CD4-positive, alpha-beta T cell treated with Interleukin-4 for 1 hour (primary cell): ENCODE measurements at regions not wholly inside any gene's neighbourhood (a gene's known extent, or its start where the extent isn't known, plus 50 kb on each side); places are given as distances from the start of the nearest gene placed in this dataset.
"Not testable (repeated sequence)": the region's sequence is repeated elsewhere in the genome, so short reads cannot be mapped to it uniquely, and the experiment has no call there.

ENCODE experiments used
- DNase-seq, 2 donors: peaks; one replicate each; pipeline ENCODE4 v3.0.0-alpha.2; 2020 to 2022

DNA sequence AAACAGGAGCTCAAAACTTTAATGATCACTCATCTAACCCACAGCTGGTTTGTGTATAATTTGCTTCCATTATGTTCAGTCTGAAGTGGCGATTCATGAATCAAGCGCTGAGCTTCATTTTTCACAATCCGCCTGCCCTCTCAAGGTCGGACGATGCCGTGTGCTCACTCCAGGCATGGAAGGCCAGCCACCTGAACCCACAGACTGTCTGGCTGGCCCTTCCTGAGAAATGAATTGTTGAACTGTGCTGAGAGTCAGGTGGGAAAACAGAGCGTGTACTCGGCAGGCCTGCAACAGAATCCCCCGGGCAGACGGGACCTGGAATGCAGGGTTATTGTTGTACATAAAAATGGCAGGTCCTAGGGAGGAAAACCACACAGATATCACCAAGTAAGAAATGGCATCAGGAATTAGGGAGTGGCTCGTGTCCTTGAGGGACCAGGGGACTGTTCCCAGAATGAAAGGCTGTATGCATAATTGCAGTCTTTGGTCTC is 375.7 kb downstream of the IRX2 start:
- DNase-seq, result no peak

DNA sequence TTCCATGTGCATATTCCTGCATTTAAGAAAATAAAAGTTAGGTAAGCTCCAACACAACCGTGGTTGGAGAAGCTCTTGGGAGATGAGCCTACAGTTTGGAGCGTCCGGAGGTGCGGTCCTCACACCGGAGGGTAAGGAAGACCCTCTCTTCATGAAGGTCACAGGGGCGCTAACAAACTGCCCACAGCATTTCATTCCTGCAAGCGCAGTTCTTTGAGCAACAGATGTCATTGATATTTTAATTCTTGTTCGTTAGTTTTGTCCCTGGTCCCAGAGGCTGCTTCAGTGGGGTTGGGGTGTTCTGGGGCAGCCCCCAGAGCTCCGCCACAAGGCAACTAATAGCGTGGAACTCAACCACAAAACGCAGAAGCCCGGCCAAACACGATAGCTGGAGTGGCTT is 376.2 kb downstream of the IRX2 start:
- no peak for DNase-seq

DNA sequence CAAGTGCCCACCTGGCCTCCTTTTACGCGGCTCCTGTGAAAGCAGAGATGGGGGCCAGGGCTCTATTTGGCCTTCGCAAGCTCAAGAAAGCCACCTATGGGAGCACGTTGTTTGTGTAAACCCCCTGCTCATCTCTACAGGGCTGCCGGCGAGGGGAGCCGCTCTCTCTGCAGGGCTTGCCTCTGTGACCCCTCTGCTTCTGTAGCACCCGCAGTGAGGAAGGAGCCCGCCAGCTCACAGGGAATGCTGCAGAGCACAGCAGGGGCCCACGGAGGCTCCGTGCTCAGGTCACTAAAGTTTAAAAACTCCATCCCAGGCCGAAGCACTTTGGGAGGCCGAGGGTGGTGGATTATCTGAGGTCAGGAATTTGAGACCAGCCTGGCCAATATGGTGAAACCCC is 376.8 kb downstream of the IRX2 start:
- DNase-seq, result no peak

DNA sequence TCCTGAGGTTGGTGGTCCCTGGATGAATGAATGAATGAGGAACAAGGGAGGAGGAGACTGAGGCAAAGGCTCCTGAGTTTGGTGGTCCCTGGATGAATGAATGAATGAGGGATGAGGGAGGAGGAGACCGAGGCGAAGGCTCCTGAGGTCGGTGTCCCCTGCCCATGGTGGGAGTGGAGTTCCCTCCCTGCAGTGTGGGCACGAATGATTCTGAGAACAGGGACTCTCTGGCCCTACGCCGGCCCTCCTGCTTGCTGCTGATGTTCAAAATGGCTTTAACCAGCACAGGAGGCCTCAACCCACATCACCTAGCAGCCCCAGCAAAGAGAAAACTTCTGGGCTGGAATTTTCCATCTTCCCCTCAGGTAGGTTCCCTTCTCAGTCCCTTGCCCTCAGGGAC is 377.8 kb downstream of the IRX2 start:
- no peak for DNase-seq

DNA sequence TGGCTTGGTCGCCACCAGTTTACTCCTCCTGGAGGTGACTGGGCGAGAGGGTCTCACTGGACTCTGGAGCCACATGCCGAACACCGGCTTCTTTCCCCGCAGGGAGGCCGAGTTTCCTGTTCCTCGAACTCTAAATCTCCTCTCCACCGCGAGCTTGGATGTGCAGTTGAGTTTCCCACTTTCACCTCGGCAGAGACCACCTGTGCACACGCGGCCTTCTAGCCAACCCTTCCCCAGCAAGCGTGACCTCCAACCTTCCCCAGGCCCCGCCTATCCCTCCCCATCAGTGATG is 380.1 kb downstream of the IRX2 start:
- DNase-seq, result no peak

DNA sequence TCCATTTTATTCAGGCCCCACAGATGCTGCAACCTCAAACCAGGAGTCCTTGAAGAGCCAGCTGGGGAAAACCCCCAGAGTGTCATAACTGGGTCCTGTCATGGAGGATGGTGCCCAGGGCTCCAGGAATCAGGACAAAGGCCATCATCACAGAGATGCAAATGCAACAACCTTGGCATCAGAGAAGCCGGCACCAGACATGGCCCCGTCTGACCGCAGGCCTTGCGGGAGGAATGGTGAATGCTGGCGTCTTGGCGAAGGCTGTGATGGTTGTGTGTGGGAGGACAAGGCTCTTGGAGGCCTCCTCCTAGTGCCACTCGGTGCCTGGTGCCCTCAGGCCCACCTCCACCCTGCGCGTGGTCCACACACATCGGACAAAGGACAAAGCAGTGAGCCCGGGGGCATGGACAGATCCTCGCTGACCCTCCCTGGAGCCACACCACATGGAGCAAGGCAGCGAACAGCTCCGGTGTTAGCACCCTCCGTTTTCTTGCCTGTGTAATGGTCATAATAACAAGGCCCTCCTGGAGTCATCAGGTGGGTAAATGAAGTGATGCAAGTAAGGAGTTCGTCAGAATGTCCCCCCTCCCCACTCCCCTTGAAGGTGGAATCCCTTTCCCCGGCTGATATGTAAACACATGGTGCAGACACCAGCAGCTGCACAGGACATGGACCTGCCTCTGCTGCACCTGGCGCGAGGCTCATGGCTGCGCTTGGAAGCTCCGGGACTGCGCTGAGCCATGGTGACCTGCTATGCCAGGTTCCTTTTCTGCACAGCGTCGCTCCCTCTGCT is 380.7 kb downstream of the IRX2 start:
- DNase-seq, result no peak

DNA sequence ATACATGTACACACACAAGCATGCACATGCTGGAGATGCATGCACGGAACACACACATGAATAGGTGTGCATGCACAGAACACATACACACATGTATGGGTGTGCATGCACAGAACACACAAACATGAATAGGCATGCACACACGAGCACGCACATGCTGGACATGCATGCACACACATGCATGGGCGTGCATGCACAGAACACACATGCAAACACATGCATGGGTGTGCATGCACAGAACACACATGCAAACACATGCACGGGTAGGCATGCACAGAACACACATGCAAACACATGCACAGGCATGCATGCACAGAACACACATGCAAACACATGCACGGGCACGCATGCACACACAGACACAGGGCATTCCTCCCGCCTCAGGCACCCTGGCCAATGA is 382.3 kb downstream of the IRX2 start:
- no peak for DNase-seq

DNA sequence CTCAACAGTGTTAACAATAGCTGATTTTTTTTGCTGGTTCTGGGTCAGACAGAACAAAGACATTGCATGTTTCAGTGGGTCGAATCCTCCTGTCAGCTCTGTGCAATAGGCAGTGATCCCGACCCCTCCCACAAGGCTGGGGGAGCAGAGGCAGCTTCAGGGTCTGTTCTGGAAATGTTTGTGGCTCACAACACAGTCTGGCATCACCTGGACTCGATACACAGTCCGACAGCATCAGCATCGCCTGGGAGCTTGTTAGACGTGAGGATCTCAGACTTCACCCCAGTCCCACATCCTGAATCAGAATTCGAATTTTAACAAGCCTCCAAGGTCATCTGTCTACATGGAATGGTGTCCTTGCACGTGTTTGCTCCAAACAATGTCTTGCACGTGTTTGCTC is 384.7 kb downstream of the IRX2 start:
- no peak for DNase-seq

DNA sequence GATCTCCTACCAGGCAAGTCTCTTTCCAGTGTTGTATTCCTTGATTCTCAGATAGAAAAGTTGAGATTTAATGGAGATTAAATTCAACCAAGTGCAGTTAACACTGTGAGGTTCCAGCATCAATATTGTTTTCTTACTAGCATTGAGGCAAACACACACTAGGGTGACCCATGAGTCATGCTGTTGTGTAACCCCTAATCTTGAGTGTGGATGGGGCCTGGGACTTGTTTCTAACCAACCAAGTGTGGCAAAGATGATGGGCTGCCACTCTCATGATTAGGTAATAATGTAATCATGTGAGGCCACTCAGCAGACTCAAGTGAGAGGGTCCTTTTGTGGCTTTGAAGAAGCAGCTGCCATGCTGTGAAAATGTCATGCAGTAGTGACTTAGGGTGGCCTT is 394.2 kb downstream of the IRX2 start:
- DNase-seq, result no peak

DNA sequence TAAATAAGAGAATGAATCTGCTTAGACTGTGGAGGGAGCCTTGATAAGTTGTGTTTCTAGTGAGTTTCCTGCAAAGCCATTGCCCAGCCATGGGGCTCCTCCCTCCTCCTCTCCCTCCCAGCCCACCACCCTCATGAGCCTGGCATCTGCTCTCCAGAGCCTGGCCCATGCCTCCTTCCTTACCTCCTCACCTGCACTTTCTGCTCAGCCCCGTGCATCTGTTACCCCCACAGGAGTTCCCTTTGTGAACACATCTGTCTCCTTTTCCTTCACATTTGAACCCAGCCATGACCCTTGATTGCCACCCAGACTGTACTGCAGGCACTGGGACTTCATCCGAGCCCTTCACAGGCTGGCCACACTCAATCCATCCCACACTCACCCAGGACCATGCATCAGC is 395.6 kb downstream of the IRX2 start:
- DNase-seq, result no peak

DNA sequence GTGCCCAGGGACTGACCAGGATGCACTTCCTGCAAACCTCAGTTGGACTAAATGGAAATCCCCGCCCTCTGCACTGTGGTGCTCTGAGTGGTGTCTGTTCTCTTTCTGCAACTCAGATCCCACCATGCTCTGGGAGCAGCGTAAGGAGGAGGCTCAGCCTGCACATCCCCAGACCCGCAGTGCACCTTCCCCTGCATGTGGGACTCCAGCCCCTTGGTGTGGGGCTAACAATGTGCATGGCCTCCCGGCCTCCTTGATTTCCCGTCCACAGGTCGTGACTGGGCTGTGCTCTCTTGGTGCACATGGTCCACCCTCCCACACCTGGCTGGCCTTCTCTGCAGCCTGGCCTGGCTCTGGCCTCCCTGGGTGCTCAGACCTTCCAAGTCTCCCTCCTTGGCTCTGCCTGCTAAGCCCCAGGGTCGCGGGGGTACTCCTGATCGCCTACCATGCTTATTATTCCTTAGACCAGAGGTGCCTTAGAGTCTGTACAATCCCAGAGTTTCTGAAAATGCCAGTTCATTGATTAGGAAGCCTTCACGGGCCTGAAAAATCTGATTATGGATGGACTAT is 397.5 kb downstream of the IRX2 start:
- DNase-seq, result no peak

DNA sequence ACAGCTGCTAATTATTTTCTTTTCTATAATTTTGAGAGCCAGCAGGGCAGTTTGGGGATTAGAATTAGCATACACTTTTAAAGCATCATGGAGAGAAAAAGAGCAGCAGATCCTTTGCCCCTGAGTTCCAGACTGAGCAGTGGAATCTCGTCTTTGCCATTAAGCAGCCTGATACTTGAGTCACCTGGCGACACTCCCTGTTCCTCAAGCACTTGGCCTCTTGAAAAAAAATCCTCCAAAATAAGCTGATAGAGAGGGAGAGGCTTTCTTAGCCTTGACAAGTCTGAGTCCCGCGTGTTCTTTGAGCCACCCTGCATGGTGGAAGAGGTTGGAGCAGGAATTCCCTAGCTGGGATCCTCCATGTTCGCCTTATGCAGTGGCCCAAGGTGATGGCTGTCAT is 398.3 kb downstream of the IRX2 start:
- no peak for DNase-seq

DNA sequence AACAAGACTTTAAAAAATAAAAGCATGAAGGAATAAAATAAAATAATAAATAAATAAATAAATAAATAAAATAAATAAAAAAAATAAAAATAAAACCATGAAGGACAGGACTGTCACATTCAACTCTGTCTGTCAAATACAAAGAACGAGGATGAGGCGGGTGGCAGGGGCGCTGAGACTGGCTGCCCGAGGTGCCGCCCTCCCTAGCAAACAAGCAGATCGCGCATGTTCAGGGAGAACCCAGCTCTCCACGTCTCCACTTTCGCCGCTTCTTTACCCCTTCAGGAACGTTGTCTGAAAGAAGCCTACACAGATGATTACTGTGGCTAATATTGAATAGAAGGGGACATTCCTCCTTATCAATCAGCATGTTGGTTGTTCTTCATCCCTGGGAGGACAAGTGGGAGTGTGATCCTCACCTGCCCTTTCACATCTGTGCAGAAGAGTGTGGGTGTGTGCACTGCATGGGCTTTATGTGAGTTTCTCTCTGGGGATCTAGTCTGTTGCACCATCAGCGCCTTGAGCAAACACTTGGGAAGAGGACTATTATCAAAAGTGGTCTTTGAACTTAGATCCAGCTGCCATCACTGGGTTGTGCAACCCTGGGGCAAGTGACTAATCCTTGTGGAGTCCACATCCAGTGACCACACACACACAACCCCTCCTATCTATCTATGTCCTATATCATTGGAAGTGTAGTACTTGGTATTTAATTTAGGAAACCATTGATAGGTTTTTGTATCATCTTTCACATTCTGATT is 399.2 kb downstream of the IRX2 start:
- DNase-seq, result no peak

DNA sequence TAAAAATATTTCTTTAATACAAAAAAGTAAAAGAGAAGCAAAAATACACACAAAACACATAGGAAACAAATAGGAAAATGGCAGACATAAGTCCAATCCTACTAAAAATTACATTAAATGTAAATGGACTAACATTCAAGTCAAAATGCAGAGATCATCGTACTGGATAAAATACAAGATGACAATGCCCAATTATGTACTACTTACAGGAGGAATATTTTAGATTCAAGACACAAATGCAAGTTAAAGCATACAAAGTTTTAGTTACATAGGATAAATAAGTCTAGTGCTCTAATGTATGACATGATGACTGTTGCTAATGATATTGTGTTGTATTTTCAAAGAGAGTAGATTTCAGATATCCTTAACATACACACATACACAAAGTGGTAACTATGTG is 401.7 kb downstream of the IRX2 start:
- not testable (repeated sequence) for DNase-seq

DNA sequence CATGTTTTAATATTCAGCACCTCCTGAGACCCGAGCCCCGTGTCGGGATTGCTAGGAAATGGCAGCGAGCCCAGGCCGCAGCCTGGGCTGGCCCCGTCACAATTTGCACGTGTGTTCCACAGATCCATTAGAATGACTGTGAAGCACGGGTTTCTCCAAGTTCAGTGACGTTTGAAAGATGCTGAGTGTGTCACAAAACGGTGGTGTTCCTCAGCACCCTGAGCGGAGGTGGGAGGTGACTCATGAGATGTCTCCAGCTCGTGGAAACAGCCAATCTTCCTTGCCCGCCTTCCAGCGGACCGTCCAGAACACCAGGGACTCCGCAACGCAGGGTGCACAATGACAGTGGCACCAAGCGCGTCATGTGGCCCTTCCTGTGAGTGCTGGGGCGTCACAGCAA is 412.8 kb downstream of the IRX2 start:
- no peak for DNase-seq

DNA sequence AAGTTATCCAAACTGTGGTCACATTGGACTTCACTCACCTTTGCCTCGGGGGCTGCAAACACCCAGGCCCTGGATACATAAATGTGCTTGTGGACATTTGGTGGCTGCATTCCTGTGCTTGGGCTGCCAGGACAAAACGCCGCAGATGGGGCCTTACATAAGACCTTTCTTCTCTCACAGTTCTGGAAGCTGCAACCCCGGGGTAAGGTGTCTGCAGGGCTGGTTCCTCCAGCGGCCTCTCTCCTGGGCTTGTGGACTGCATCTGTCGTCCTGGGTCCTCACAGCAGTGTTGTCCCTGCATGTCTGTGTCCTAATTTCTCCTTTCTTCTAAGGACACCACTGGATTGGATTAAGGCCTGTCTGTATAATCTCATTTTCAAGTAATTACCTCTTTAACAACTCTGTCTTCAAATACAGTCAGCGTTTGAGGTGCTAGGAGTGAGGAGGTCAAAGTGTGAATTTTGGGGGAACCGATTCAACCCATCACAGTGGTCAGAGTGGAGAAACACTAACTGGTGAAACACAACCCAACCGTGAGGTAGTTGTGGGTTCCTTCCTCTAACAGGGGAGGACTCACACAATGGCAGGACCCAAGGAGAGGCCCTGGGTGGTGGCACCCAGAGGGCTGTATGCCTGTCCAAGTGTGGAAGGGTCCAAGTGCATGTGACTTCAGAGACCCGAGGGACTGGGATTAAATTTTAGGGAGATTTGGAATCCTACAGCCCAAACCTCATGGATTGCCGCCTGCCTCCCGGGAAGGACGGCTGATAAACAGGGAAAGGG is 415.6 kb downstream of the IRX2 start:
- no peak for DNase-seq

DNA sequence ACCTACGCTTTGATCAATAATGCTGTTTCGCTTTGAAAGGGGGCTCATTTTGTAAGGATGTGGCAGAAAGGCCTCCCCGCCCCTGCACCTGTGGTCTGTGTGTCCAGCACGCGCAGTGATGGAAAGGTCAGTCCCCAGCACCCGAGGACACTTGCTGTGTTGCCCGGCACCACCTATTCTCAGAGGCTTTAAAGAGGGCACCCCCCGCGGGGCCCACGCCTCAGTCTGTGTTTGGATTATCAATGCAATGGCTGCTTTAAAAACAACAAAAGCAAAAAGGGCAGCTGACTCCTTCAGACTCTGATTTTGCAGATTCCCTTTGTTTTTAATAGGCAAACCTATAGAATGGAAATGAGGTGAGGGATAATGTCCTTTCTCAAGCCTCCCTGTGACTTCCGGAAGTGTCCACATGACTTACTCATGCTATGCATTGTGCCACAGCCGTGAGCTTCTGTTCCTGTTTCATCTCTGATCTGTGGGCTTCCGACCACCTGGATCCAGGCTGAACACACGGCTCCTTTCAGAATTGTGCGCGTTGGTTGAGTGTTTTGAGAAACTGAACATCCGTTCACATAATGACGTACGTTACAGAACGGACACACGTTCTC is 416.2 kb downstream of the IRX2 start:
- DNase-seq, result no peak

DNA sequence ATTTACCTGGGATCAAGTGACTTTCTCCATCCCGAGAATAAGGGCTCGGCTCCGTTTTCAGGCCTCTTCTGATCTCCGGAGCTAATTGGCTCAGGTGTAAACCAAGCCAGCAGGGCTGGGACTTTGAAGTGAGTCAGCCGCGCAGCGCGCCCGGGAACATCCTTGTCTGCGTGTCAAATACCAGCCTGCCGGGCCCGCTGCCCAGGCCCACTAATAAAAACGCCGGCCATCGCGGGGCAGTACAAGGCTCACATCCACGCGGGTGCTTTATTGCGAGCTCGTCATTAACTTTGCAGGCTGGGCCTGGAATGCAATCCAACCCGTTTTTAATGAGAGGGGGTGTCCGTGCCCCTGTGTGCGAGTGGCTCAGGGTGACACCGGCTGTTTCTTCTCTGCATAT is 416.8 kb downstream of the IRX2 start:
- DNase-seq, result no peak

DNA sequence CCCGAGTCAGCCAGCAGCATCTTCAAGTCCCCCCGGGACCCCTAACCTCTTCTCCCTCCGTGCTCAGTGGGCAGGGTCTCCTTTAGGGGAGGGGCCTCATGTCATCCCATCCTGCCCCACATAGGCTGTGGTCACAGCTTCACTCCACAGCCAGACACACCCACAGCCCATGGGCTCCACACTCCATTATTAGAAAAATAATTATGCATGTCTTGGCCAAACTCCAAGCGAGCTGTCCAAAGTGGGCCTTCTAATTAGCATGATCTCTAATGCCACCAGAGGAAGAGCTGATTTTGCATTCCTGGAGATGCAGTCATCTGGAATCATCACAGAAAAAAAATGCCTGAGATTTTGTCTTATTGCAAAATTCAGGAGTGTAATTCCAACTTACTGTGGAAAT is 418.2 kb downstream of the IRX2 start:
- DNase-seq, result no peak

DNA sequence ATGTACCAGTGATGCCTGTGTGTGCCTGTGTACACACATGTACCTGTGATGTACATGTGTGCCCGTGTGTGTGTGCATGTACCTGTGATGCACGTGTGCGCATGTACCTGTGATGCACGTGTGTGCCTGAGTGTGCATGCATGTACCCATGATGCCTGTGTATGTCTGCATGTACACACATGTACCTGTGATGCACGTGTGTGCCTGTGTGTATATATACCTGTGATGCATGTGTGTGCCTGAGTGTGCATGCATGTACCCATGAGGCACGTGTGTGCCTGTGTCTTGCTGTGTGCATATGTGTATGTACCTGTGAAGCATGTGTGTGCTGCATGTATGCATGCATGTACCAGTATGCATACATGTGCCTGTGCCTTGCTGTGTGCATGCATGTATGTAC is 419.0 kb downstream of the IRX2 start:
- DNase-seq, result no peak

DNA sequence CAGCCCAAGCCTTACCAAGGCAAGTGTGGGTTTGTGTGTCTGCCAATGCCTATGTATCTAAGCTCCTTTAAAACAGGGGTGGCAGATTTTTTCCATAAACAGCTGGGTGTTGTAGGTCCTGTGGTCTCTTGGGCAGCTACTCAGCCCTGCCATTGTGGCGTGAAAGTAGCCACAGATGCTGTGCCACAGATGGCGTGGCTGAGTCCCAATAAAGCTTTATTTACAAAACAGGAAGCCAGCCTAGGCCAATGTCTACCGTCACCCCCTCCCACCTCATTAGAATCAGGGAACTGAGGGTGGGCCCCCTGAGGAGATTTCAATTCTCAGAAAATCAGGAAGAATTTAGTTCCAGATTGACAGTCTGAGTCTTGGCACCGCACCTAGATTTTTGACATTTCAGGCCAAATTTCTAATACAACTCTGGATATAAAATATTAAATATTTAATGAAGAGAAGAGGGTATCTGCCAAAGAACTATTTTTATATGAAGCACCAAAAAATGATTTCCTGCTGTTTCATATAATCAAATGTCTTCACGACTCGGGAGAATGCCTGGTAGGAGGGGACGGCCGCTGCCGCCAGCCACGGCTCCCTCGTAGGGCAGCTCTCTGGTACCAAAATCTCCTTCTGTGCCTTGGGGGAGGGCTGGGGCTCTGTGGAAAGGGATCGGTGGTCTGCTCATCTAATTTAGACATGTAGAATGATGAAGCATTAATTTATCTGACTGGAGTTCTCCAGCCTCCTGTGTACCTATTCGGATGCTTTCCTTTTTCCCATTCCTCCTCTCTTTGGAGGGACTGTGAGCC is 420.9 kb downstream of the IRX2 start:
- DNase-seq, result no peak

DNA sequence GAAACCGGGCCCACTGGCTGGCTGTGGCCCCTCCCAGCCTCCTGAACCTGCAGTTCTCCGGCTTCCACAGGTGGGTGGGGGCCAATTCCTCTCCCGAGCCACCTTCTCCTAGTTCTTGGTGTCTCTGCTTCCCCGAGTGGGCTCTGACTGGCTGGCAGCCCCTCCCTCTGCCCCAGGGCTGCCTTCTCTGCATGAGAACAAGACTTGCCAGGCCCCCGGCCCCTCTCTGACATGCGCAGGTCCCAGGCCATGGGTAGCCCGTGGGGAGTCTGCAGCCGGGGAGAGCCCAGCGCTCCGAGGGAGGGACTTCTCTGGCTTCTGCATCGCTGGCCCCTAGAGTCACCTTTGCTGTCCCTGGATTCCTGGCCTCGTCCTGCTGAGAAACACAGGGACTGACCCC is 421.7 kb downstream of the IRX2 start:
- DNase-seq, result no peak
